ENCODE measurements at regions not wholly inside any gene's neighbourhood (a gene's known extent, or its start where the extent isn't known, plus 50 kb on each side); places are given as distances from the start of the nearest gene placed in this dataset.

DNA sequence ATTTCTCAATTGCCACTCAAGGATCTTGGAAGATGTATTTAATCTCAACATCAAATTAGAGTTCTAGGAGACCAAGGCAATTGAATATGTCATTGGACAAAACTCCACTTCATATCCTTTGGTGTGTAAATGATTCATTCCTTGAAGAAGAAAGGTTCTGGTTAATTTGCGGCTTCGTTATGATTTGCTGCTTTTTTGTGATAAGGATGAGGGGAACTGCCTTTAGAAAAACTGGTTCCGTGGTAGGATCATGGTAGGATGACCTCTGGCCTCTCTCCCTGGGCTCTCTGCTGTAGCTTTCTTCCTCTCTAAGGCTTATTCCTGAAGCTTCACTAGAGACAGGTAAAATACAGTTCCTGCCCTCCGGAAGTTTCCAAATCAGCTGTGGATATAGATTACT, 51.5 kb upstream of the ERRFI1 start:
- DNase-seq (ENCODE audit: low read depth, low spot score), result no peak
- BruUV-seq (replicated peaks), result no TSS peak
- H3K27ac ChIP-seq (ENCODE audit: low read length), result peak overlapping the region; percentile 100
- in situ Hi-C loops (cut with HindIII; ENCODE audit: low pct_unique_long_range_greater_than_20kb, low sequenced_read_pairs) (loop anchor here (25.0 kb wide), 1 partner anchor 235 kb away; the partner anchor contains the start of gene SLC45A1), intact Hi-C loops (cut with micrococcal nuclease; ENCODE audit: unreplicated experiment) (no loop called here)
- H3K4me3 ChIP-seq (ENCODE audit: low read depth in 2 of 2, low read length in 2 of 2), result 0 out of 4 replicates have a peak overlapping the region, but pooled peaks of 1 of the 2 experiments have one; percentile 12
- TF ChIP-seq SIN3A (IDR thresholded peaks at IDR 0.05; ENCODE audit: borderline replicate concordance, insufficient read depth, low read depth, low read length) (no peak), TCF7L2 (IDR thresholded peaks at IDR 0.05; ENCODE audit: low read depth, low read length) (no peak), POLR2AphosphoS5 (IDR thresholded peaks at IDR 0.05; ENCODE audit: low read depth, low read length) (no peak)
- TF ChIP-seq, protein P1, sequence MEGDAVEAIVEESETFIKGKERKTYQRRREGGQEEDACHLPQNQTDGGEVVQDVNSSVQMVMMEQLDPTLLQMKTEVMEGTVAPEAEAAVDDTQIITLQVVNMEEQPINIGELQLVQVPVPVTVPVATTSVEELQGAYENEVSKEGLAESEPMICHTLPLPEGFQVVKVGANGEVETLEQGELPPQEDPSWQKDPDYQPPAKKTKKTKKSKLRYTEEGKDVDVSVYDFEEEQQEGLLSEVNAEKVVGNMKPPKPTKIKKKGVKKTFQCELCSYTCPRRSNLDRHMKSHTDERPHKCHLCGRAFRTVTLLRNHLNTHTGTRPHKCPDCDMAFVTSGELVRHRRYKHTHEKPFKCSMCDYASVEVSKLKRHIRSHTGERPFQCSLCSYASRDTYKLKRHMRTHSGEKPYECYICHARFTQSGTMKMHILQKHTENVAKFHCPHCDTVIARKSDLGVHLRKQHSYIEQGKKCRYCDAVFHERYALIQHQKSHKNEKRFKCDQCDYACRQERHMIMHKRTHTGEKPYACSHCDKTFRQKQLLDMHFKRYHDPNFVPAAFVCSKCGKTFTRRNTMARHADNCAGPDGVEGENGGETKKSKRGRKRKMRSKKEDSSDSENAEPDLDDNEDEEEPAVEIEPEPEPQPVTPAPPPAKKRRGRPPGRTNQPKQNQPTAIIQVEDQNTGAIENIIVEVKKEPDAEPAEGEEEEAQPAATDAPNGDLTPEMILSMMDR (IDR thresholded peaks at IDR 0.05), result no peak
- TF ChIP-seq, protein P2, sequence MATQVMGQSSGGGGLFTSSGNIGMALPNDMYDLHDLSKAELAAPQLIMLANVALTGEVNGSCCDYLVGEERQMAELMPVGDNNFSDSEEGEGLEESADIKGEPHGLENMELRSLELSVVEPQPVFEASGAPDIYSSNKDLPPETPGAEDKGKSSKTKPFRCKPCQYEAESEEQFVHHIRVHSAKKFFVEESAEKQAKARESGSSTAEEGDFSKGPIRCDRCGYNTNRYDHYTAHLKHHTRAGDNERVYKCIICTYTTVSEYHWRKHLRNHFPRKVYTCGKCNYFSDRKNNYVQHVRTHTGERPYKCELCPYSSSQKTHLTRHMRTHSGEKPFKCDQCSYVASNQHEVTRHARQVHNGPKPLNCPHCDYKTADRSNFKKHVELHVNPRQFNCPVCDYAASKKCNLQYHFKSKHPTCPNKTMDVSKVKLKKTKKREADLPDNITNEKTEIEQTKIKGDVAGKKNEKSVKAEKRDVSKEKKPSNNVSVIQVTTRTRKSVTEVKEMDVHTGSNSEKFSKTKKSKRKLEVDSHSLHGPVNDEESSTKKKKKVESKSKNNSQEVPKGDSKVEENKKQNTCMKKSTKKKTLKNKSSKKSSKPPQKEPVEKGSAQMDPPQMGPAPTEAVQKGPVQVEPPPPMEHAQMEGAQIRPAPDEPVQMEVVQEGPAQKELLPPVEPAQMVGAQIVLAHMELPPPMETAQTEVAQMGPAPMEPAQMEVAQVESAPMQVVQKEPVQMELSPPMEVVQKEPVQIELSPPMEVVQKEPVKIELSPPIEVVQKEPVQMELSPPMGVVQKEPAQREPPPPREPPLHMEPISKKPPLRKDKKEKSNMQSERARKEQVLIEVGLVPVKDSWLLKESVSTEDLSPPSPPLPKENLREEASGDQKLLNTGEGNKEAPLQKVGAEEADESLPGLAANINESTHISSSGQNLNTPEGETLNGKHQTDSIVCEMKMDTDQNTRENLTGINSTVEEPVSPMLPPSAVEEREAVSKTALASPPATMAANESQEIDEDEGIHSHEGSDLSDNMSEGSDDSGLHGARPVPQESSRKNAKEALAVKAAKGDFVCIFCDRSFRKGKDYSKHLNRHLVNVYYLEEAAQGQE (IDR thresholded peaks at IDR 0.05; ENCODE audit: insufficient read depth in 1 of 2, low read depth in 2 of 2, low read length in 1 of 2), result no peak
- peaks cover 71% of the 10 kb centered on the region for H3K4me1 ChIP-seq (ENCODE audit: control insufficient read depth, insufficient read depth, low read length)
- H3K9me3 ChIP-seq (ENCODE audit: control insufficient read depth, insufficient read depth, low read depth, low read length), result no peaks in the 10 kb centered on the region
- H3K27me3 ChIP-seq (ENCODE audit: control insufficient read depth, insufficient read depth, low read length), result no peaks in the 10 kb centered on the region
- no peaks in the 10 kb centered on the region for H3K36me3 ChIP-seq (ENCODE audit: control insufficient read depth, insufficient read depth, low read length)
- ATAC-seq, result no peak
- POLR2A ChIA-PET, result interaction anchor here (0.6 to 1.7 kb wide), 6 partner anchors 17 to 89 kb away, joined by 3 to 7 read pairs (median 3); no protein-coding TSS in a partner anchor
- CTCF ChIA-PET, result interaction anchor here (1.0 kb wide), 1 partner anchor 36 kb away, joined by 4 read pairs; no protein-coding TSS in a partner anchor

DNA sequence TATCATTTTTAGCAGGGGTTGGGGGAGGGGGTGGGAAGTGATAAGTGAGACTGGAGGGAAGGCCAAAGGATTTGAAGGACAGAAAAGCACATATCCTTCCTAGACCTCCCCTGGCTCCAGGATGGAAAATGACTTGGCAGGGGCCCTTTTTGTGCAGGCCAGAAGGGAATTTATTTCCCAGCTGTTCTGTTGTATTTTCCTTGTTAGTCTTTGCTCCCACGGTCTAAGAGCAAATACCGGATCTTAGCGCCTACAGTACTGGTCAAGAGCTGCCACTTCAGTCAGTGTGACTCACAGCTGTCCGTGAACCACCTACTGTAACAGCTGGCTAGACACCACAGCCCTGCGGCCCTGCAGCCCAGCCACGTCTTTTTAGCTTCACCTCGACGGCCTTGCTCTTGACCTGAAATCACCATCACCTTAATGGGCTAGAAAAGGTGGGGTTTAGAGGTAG, 51.0 kb upstream of the ERRFI1 start:
- H3K27me3 ChIP-seq (ENCODE audit: control insufficient read depth, insufficient read depth, low read length), result no peaks in the 10 kb centered on the region
- H3K36me3 ChIP-seq (ENCODE audit: control insufficient read depth, insufficient read depth, low read length), result no peaks in the 10 kb centered on the region
- no TSS peak for BruUV-seq (replicated peaks)
- CTCF ChIA-PET, result interaction anchor here (0.7 kb wide), 1 partner anchor 62 kb away, joined by 9 read pairs; no protein-coding TSS in a partner anchor
- ATAC-seq, result peak; percentile 93
- TF ChIP-seq TCF7L2 (IDR thresholded peaks at IDR 0.05; ENCODE audit: low read depth, low read length) (no peak), POLR2AphosphoS5 (IDR thresholded peaks at IDR 0.05; ENCODE audit: low read depth, low read length) (peak; percentile 69)
- TF ChIP-seq, protein P2 (IDR thresholded peaks at IDR 0.05; ENCODE audit: insufficient read depth in 1 of 2, low read depth in 2 of 2, low read length in 1 of 2), result no peak
- no peak overlapping the region for H3K4me3 ChIP-seq (ENCODE audit: low read depth in 2 of 2, low read length in 2 of 2)
- H3K27ac ChIP-seq (ENCODE audit: low read length), result peak overlapping the region; percentile 100
- intact Hi-C loops (cut with micrococcal nuclease; ENCODE audit: unreplicated experiment) (no loop called here), in situ Hi-C loops (cut with HindIII; ENCODE audit: low pct_unique_long_range_greater_than_20kb, low sequenced_read_pairs) (loop anchor here (25.0 kb wide), 1 partner anchor 235 kb away; the partner anchor contains the start of gene SLC45A1)
- H3K9me3 ChIP-seq (ENCODE audit: control insufficient read depth, insufficient read depth, low read depth, low read length), result no peaks in the 10 kb centered on the region
- DNase-seq (ENCODE audit: low read depth, low spot score), result no peak
- peaks cover 71% of the 10 kb centered on the region for H3K4me1 ChIP-seq (ENCODE audit: control insufficient read depth, insufficient read depth, low read length)
- POLR2A ChIA-PET, result interaction anchor here (0.6 to 1.5 kb wide), 5 partner anchors 10 to 623 kb away, joined by 3 to 10 read pairs (median 3); no protein-coding TSS in a partner anchor
